ENCODE measurements at regions not wholly inside any gene's neighbourhood (a gene's known extent, or its start where the extent isn't known, plus 50 kb on each side); places are given as distances from the start of the nearest gene placed in this dataset.
A peak's percentile ranks its signal among the peaks of the same experiment; 100 is the strongest.

DNA sequence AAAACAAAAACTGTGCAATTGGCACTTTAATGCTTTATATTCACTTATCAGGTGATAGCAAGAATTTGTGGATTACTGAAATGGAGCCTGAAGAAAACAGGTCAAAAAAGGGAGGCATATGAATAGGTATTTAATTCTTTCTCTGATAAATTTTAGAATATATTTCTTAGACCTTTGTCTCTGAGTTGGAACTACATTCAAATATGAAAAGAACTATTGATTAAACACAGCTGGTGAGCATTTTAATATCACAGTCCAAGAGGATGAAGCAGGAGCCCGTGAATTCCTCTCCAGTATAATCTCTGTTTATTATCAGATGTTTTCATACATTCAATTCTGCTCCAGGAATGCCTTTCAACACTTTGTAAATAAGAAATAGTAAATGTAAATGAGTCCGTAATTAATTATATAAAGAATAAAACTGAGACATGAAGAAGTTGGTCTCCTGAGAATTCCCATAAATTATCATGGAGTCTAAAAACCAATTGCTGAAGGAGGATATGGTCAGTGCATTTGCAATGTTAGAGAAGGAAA is 86.3 kb upstream of the ARHGEF26 start:
- Mint-ChIP-seq H3K36me3 (peaks cover 2% of the 10 kb centered on the region), H3K9me3 (peaks cover 10% of the 10 kb centered on the region), H3K4me3 (no peak overlapping the region), H3K27me3 (ENCODE audit: low read depth) (no peaks in the 10 kb centered on the region), H3K27ac (no peak overlapping the region), H3K4me1 (peaks cover 15% of the 10 kb centered on the region)
- TF ChIP-seq, protein P1, sequence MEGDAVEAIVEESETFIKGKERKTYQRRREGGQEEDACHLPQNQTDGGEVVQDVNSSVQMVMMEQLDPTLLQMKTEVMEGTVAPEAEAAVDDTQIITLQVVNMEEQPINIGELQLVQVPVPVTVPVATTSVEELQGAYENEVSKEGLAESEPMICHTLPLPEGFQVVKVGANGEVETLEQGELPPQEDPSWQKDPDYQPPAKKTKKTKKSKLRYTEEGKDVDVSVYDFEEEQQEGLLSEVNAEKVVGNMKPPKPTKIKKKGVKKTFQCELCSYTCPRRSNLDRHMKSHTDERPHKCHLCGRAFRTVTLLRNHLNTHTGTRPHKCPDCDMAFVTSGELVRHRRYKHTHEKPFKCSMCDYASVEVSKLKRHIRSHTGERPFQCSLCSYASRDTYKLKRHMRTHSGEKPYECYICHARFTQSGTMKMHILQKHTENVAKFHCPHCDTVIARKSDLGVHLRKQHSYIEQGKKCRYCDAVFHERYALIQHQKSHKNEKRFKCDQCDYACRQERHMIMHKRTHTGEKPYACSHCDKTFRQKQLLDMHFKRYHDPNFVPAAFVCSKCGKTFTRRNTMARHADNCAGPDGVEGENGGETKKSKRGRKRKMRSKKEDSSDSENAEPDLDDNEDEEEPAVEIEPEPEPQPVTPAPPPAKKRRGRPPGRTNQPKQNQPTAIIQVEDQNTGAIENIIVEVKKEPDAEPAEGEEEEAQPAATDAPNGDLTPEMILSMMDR (IDR thresholded peaks at IDR 0.05; ENCODE audit: unreplicated experiment) = no peak
- DNase-seq (ENCODE audit: low spot score in 2 of 2, unreplicated experiment in 2 of 2) = no peak

DNA sequence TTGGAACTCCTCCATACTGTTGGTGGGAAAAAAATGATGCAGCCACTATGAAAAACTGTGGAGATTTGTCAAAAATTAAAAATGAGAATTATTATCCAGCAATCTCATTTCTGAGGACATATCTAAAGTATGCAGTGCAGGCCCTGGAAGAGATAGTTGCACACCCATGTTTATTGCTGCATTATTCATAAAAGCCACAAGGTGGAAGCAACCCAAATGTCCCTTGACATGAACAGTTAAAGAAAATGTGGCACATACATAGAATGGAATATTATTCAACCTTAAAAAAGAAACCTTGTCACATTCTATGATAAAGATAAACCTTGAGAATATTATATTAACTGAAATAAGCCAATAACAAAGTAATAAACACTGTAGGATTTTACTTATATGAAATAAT is 80.9 kb upstream of the ARHGEF26 start:
- peaks cover 16% of the 10 kb centered on the region for H3K9me3 Mint-ChIP-seq
- no peak overlapping the region for H3K27ac Mint-ChIP-seq
- no peak overlapping the region for H3K4me3 Mint-ChIP-seq
- TF ChIP-seq, protein P1 (IDR thresholded peaks at IDR 0.05; ENCODE audit: unreplicated experiment) = no peak
- H3K27me3 Mint-ChIP-seq (ENCODE audit: low read depth) = no peaks in the 10 kb centered on the region
- DNase-seq (ENCODE audit: low spot score in 2 of 2, unreplicated experiment in 2 of 2) = no peak
- peaks cover 3% of the 10 kb centered on the region for H3K4me1 Mint-ChIP-seq
- H3K36me3 Mint-ChIP-seq = peaks cover 2% of the 10 kb centered on the region

DNA sequence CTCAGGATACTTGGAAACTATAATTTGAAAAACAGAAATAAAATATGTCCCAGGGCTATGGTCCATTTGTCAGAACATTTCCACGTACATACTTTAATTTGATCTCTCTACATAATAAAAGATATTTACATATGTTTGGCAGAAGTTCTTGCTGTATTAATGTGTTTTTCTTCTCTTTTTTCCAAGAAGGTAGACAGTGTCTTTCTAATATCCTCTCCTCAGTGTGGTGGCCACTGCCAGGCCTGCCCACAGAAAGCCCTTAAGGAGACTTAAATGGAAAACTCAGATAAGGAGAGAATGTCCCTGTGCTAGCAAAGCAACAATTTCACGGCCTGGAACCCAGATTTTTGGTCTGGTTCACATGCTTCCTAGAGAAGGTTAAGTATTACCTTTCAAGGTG is 76.5 kb upstream of the ARHGEF26 start:
- TF ChIP-seq, protein P1 (IDR thresholded peaks at IDR 0.05; ENCODE audit: unreplicated experiment) = no peak
- no peak overlapping the region for H3K27ac Mint-ChIP-seq
- no peaks in the 10 kb centered on the region for H3K36me3 Mint-ChIP-seq
- H3K4me3 Mint-ChIP-seq = no peak overlapping the region
- H3K27me3 Mint-ChIP-seq (ENCODE audit: low read depth) = no peaks in the 10 kb centered on the region
- H3K4me1 Mint-ChIP-seq = no peaks in the 10 kb centered on the region
- H3K9me3 Mint-ChIP-seq = peaks cover 7% of the 10 kb centered on the region
- DNase-seq (ENCODE audit: low spot score in 2 of 2, unreplicated experiment in 2 of 2) = no peak

DNA sequence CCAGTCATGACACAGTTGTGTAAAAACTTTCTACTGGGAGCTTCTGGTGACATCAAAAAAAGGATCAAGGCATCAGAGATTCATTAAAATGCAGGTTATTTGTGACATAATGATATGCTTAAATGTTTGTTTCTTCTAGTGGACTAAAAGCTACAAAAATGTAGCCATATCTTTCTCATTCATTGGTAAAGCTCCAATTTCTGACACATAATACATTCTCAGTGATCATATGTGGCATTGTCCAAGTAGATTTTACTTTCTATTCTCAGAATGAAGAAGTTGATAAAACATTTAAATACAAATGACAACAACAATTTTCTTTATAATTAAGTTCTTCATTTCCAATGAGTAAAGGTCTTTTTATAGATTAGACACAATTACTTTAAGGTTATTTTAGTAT is 71.0 kb upstream of the ARHGEF26 start:
- Mint-ChIP-seq H3K27ac (no peak overlapping the region), H3K9me3 (peaks cover 15% of the 10 kb centered on the region), H3K4me1 (no peaks in the 10 kb centered on the region), H3K36me3 (peaks cover 2% of the 10 kb centered on the region), H3K4me3 (no peak overlapping the region), H3K27me3 (ENCODE audit: low read depth) (no peaks in the 10 kb centered on the region)
- no peak for DNase-seq (ENCODE audit: low spot score in 2 of 2, unreplicated experiment in 2 of 2)
- TF ChIP-seq, protein P1 (IDR thresholded peaks at IDR 0.05; ENCODE audit: unreplicated experiment) = no peak

DNA sequence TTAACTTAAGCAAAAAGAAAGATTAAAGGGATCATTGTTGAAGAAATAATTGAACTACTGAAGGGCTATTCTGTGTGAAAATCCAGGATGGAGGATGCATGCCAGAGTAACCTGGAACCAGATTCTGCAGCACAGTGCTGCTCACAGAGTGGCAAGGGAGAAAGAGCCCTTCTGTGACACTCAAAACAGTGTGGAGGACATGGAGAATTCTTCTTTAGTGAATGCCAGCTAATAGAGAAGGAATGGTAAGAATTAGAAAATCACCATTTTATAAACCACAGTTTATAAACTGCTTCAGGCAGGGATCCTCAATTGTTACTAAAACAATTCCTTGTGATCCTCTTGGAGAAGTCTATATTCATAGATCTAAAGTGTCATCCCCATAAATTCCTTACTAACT is 70.4 kb upstream of the ARHGEF26 start:
- Mint-ChIP-seq H3K27me3 (ENCODE audit: low read depth) (no peaks in the 10 kb centered on the region), H3K4me1 (no peaks in the 10 kb centered on the region), H3K9me3 (peaks cover 15% of the 10 kb centered on the region), H3K4me3 (no peak overlapping the region), H3K27ac (no peak overlapping the region), H3K36me3 (peaks cover 2% of the 10 kb centered on the region)
- DNase-seq (ENCODE audit: low spot score in 2 of 2, unreplicated experiment in 2 of 2) = no peak
- TF ChIP-seq, protein P1 (IDR thresholded peaks at IDR 0.05; ENCODE audit: unreplicated experiment) = no peak

DNA sequence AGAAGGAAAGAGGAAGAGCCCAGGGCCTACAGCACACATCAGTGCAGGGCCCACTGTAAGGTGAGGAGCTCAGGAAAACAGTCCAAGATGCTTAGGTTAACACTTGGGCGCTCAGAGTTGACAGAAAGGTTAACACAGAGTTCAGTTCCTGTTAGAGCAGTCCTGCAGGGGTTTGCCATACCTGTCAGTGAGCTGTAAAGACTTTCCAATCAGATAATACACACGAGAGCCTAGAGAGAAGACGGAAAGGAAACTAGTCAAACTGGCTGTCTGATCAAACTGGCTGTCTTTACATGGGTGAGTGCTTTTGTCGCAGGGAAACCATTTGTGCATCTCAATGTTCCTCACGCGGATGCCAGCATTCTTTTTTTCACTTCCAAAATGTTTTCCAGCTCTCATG is 61.4 kb upstream of the ARHGEF26 start:
- Mint-ChIP-seq H3K27me3 (ENCODE audit: low read depth) (no peaks in the 10 kb centered on the region), H3K9me3 (no peaks in the 10 kb centered on the region), H3K4me3 (no peak overlapping the region), H3K36me3 (no peaks in the 10 kb centered on the region), H3K27ac (peak overlapping the region; percentile 56), H3K4me1 (peaks cover 9% of the 10 kb centered on the region)
- TF ChIP-seq, protein P1 (IDR thresholded peaks at IDR 0.05; ENCODE audit: unreplicated experiment) = no peak
- DNase-seq (ENCODE audit: low spot score in 2 of 2, unreplicated experiment in 2 of 2) = no peak
